Mesothelial cell of epicardium (in vitro differentiated cells): ENCODE measurements at regions not wholly inside any gene's neighbourhood (a gene's known extent, or its start where the extent isn't known, plus 50 kb on each side); places are given as distances from the start of the nearest gene placed in this dataset.
"Not testable (repeated sequence)": the region's sequence is repeated elsewhere in the genome, so short reads cannot be mapped to it uniquely, and the experiment has no call there.

Experiments
- DNase-seq, 2 experiments: peaks; one replicate each; pipeline ENCODE4 v3.0.0; 2021; ENCODE audit warnings: low spot score in 2 of 2; ENCODE audit not compliant: unreplicated experiment in 2 of 2
- H3K27ac Mint-ChIP-seq: 2 replicates; pipeline ENCODE4 v1.8.0; 2021; ENCODE audit warnings: mixed read lengths
- H3K27me3 Mint-ChIP-seq: 2 replicates; pipeline ENCODE4 v1.8.0; 2021; ENCODE audit warnings: low read depth, mixed read lengths
- H3K36me3 Mint-ChIP-seq: 2 replicates; pipeline ENCODE4 v1.8.0; 2021; ENCODE audit warnings: mixed read lengths
- H3K4me1 Mint-ChIP-seq: 2 replicates; pipeline ENCODE4 v1.8.0; 2021; ENCODE audit warnings: mixed read lengths
- H3K4me3 Mint-ChIP-seq: 2 replicates; pipeline ENCODE4 v1.8.0; 2021; ENCODE audit warnings: mild to moderate bottlenecking, moderate library complexity, mixed read lengths
- H3K9me3 Mint-ChIP-seq: 2 replicates; pipeline ENCODE4 v1.8.0; 2021; ENCODE audit warnings: mixed read lengths
- TF ChIP-seq, protein P1 (sequence below): fragments of 200-600 bp; sonication (generic); IDR thresholded peaks from one replicate; pipeline ENCODE4 v1.5.0; 2021; ENCODE audit warnings: antibody characterized with exemption; ENCODE audit not compliant: unreplicated experiment

DNA sequence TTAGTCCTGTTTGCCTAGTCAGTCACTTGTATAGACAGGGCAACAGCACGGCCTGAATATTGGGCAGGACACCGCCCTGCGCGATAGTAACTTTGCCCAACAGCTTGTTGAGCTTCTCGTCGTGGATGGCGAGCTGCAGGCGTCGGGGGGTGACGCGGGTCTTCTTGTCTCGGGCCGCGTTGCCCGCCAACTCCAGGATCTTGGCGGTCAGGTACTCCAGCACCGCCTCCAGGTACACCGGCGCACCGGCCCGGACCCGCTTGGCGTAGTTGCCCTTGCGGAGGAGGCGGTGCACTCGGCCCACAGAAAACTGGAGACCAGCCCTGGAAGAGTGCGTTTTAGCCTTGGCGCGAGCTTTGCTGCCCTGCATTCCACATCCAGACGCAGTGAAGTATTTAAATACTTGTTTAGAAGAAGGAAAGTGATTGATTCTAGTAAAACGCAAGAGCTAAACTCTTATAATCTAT is 92.8 kb upstream of the BTN3A2 start:
- Mint-ChIP-seq H3K27me3 (no peaks in the 10 kb centered on the region), H3K4me3 (no peak overlapping the region), H3K9me3 (no peaks in the 10 kb centered on the region), H3K36me3 (no peaks in the 10 kb centered on the region), H3K4me1 (peaks cover 22% of the 10 kb centered on the region), H3K27ac (no peak overlapping the region)
- peak; percentile 28 to 68 for DNase-seq
- TF ChIP-seq, protein P1, sequence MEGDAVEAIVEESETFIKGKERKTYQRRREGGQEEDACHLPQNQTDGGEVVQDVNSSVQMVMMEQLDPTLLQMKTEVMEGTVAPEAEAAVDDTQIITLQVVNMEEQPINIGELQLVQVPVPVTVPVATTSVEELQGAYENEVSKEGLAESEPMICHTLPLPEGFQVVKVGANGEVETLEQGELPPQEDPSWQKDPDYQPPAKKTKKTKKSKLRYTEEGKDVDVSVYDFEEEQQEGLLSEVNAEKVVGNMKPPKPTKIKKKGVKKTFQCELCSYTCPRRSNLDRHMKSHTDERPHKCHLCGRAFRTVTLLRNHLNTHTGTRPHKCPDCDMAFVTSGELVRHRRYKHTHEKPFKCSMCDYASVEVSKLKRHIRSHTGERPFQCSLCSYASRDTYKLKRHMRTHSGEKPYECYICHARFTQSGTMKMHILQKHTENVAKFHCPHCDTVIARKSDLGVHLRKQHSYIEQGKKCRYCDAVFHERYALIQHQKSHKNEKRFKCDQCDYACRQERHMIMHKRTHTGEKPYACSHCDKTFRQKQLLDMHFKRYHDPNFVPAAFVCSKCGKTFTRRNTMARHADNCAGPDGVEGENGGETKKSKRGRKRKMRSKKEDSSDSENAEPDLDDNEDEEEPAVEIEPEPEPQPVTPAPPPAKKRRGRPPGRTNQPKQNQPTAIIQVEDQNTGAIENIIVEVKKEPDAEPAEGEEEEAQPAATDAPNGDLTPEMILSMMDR = no peak

DNA sequence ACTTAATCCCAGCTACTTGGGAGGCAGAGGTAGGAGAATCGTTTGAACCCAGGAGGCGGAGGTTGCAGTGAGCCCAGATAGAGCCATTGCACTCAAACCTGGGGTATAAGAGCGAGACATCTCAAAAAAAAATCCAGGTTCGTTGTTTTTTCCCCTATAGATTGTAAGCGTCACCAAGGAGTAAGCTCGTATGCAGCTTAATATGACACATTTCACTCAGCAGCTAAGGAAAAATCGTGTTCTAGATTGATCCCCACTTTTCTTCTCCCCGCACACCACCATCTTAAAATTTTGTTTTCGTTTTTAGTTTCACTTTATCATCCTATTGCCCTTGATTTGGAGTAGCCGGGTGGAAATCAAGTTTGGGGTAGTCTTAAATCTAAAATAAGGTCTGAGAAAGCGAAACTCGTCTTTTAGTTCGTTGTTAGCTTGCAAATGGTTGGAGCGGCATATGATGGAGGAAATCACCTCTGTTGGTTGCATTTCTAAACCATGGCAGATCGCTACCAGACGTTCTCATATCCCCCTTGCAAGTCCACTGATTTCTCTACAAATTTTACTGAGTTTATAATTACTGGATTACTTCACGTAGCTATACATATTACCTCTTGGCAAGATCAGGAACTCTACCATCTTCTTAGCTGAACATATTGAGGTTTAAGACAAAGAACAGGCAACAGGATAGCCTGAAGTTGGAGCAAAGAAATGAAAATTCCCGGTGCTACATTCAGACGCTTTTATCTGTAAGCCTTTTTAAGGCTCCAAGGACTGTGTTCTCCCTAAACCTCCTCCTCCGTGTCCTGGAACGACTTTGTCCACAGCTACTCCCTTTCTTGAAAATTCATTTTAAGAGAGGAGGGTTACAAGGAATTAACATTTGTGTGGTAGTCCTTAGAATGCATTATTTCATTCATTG is 91.1 kb upstream of the BTN3A2 start:
- no peaks in the 10 kb centered on the region for H3K9me3 Mint-ChIP-seq
- TF ChIP-seq, protein P1 = no peak
- H3K27ac Mint-ChIP-seq = no peak overlapping the region
- H3K27me3 Mint-ChIP-seq = no peaks in the 10 kb centered on the region
- H3K4me3 Mint-ChIP-seq = no peak overlapping the region
- no peak for DNase-seq
- H3K4me1 Mint-ChIP-seq = peaks cover 20% of the 10 kb centered on the region
- H3K36me3 Mint-ChIP-seq = no peaks in the 10 kb centered on the region

DNA sequence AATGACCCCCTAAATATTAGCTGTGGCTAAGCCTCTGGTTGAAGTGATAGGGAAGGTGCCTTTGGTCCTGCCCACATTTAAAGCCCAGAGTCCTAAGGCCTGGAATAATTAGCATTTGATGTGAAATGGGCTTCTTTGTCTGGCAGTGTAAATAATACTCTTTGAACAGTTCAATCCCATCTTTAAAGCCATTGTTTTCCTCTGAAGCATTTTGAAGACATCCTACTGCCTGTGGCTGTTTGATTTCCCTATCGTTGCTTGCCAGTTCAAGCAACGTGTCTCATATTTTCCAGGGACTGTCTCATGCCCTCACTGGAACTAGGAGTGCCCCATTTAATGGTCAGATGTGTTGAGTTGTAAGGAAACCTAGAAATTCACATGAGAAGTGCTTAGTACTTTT is 89.3 kb upstream of the BTN3A2 start:
- peaks cover 10% of the 10 kb centered on the region for H3K4me1 Mint-ChIP-seq
- no peak overlapping the region for H3K4me3 Mint-ChIP-seq
- no peak overlapping the region for H3K27ac Mint-ChIP-seq
- DNase-seq = no peak
- no peaks in the 10 kb centered on the region for H3K27me3 Mint-ChIP-seq
- TF ChIP-seq, protein P1 = no peak
- H3K9me3 Mint-ChIP-seq = no peaks in the 10 kb centered on the region
- H3K36me3 Mint-ChIP-seq = no peaks in the 10 kb centered on the region

DNA sequence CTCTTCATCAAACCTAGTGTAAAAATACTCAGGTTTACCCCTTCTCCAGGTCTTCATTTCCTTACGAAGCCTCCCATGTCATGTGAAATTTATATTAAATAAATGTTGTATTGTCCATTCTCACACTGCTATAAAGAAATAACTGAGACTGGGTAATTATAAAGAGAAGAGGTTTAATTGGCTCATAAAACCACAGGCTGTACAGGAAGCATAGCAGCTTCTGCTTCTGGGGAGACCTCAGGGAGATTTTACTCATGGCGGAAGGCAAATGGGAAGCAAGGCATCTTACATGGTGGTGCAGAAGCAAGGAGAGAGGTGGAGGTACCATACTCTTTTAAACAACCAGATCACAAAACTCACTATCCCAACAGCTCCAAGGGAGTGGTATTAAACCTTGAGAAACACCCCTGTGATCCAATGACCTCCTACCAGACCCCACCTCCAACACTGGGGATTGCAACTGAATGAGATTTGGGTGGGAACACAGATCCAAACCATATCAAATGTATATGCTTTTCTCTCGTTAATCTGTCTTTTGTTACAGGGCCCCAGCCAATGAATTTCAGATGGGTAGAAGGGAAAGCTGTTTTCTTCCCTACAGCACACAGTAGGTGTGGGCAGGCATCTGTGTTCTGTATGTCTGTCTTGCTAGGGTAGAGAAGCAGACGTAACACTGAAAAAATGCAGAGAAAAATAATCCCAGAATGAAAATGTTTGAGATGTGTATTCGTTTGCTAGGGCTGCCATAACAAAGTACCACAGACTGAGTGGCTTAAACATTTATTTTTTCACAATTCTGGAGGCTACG is 88.0 kb upstream of the BTN3A2 start:
- H3K4me1 Mint-ChIP-seq = peaks cover 11% of the 10 kb centered on the region
- H3K27ac Mint-ChIP-seq = no peak overlapping the region
- H3K27me3 Mint-ChIP-seq = no peaks in the 10 kb centered on the region
- no peaks in the 10 kb centered on the region for H3K36me3 Mint-ChIP-seq
- no peak overlapping the region for H3K4me3 Mint-ChIP-seq
- H3K9me3 Mint-ChIP-seq = no peaks in the 10 kb centered on the region
- no peak for DNase-seq
- TF ChIP-seq, protein P1 = no peak

DNA sequence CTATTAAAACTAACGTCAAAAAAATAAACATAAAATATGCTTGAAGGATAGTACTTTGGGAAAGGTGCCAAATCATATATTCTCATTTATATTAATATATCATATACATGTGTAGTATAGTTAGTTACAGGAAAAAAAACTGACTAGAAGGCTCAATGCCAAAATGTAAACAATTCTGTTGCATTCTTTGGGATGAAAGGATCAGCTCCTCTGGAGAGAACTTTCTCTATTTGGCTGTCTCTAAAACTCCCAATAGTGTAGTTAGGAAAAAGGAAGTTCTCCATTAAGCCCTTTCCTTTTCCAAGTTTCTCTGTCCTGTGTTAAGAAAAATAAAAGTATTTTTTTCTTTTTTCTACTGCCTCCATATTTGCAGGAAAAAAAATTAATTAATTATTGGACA is 86.5 kb upstream of the BTN3A2 start:
- no peaks in the 10 kb centered on the region for H3K36me3 Mint-ChIP-seq
- no peak overlapping the region for H3K4me3 Mint-ChIP-seq
- no peaks in the 10 kb centered on the region for H3K9me3 Mint-ChIP-seq
- no peak for DNase-seq
- peaks cover 23% of the 10 kb centered on the region for H3K4me1 Mint-ChIP-seq
- TF ChIP-seq, protein P1 = no peak
- H3K27me3 Mint-ChIP-seq = no peaks in the 10 kb centered on the region
- no peak overlapping the region for H3K27ac Mint-ChIP-seq

DNA sequence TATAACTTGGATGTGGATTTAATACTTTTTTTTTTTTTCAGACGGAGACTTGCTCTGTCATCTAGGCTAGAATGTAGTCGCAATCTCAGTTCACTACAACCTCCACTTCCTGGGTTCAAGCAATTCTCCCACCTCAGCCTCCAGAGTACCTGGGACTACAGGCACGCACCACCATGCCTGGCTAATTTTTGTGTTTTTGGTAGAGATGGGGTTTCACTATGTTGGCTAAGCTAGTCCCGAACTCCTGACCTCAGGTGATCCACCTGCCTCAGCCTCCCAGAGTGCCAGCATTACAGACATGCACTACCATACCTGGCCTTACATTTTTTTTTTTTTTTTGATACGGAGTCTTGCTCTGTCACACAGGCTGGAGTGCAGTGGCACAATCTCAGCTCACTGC is 85.6 kb upstream of the BTN3A2 start:
- not testable (repeated sequence) for H3K27me3 Mint-ChIP-seq, H3K27ac Mint-ChIP-seq, H3K36me3 Mint-ChIP-seq, H3K9me3 Mint-ChIP-seq, DNase-seq, H3K4me3 Mint-ChIP-seq
- peaks cover 29% of the 10 kb centered on the region for H3K4me1 Mint-ChIP-seq
